GM12873 (cell line): ENCODE measurements at regions not wholly inside any gene's neighbourhood (a gene's known extent, or its start where the extent isn't known, plus 50 kb on each side); places are given as distances from the start of the nearest gene placed in this dataset.

Experiments used
- TF ChIP-seq, protein P1 (sequence below): IDR thresholded peaks from 2 replicates; pipeline ENCODE4 v1.5.1; 2012; ENCODE audit warnings: low read depth, mild to moderate bottlenecking, moderate library complexity, low read length, control low read depth; ENCODE audit not compliant: insufficient read depth; ENCODE audit errors: missing control alignments

DNA sequence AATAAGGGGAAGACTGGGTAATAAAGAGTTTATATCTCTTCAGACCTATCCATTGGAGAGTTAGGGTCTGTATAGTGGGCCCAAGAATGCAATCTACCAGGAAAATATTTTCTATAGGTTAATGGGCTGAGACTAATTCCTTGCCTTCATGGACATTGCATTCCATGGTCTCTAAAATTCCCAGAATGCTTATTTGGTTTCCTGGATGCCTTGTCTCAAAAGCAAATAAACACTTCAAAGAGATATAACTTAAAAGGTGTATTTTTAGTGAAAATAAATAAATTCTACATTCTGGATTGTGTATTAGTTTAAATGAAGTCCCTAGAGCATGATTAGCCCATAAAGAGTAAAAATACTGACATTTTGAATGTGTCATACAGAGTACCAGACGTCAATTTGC lies 550.1 kb upstream of the PKN2 start:
- TF ChIP-seq, protein P1, sequence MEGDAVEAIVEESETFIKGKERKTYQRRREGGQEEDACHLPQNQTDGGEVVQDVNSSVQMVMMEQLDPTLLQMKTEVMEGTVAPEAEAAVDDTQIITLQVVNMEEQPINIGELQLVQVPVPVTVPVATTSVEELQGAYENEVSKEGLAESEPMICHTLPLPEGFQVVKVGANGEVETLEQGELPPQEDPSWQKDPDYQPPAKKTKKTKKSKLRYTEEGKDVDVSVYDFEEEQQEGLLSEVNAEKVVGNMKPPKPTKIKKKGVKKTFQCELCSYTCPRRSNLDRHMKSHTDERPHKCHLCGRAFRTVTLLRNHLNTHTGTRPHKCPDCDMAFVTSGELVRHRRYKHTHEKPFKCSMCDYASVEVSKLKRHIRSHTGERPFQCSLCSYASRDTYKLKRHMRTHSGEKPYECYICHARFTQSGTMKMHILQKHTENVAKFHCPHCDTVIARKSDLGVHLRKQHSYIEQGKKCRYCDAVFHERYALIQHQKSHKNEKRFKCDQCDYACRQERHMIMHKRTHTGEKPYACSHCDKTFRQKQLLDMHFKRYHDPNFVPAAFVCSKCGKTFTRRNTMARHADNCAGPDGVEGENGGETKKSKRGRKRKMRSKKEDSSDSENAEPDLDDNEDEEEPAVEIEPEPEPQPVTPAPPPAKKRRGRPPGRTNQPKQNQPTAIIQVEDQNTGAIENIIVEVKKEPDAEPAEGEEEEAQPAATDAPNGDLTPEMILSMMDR = no peak

DNA sequence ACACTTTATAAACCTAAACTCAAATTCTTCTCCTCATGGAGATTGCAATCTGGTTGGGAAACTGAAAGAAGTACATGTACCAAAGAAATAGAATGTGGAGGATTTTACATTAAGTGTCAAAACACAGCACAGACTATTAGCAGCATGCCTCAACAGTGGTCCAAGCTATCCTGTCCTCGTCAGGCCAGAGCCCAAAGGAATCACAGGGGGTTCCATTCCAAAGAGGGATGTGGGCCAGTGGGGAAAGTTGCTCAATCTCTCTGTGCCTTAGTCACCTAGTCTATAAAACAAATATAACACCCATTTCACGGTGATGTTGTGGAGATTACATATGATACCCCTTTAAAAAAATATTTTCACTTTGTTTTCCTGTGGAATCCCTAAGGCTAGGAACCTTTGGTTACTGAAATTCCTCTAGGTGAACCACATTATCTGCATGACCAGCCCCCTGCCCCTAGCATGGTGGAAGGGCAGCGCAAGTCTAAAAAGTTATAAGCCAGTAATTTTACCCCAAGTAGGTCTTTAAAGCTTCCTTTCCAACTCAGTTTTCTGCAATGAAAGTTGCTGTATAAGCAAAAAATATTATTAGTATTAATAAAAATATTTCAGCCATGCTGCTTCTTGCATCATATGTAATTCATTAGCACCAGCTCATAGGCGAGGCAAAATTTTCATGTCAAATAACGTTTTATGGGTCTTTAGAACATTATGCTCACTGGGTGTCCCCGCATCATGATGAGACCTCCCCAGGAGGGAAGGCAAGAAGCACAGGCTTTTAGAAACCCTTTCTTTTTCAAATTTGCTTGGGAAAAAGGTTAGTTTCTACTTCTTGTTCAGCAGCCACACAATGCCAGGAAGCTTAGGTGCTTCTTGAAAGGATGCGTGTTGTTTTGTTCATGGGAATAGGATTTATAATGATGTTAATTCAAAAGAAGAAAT lies 548.8 kb upstream of the PKN2 start:
- TF ChIP-seq, protein P1 = no peak

DNA sequence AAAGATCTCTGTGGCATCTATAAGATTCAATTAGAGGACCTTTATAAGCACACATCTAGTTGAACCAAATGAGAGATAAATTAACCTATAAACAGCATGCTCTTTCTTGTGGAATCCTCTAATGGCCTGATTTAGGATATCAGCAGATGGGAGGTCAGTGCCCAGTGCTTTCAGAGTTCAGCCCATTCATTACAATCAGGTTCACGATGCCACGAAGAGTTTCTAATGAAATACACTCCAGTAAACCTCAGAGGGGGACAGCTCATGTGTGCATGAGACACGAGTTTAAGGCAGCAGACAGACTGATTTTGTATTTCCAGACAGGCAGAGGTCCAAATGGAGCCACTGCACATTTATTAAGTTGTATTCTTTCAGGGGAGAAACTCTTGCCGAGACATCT lies 544.4 kb upstream of the PKN2 start:
- TF ChIP-seq, protein P1 = no peak

DNA sequence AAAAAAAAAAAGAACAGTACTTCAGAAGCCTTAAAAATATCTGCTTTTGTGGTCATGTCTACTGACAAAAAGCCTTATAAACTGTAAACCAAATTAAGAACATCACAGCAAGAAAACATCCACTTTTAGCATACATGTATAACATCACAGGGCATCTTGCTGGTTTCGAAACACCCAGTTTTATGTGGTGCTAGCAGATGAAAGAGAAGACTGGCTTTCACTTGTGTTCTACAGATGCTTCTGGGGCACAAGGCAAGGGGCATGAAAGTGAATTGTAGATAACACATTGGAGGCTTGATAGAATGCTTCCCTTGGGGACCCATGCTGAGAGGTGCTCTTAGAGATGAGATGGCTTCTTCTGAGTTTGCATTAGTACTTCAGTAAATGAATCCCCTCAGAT lies 543.7 kb upstream of the PKN2 start:
- TF ChIP-seq, protein P1 = no peak

DNA sequence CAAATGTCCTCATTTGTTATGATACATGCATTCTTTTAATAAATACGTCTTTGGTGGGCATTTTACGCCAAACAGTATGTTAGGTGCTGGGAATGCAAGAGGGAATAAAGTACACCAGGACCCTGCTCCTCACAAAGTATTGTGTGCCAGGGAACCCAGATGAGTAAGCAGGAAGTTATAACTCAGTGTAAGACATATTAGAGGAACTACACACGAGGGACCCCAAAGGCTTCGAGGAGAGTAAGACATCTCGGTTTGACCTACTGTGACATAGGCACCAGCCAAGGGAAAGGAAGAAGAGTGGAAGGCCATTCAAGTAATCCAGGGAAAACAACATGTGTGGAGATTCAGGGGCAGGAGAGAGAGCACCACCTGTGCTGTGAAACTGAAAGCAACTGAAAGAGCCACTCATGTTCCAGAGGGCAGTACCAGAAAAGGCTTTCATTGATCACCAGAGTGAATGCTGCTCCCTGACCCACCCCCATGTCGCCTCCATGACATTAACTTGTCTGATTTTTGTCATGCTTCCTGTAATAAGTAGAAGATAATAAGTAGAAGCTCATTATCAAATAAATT lies 542.5 kb upstream of the PKN2 start:
- TF ChIP-seq, protein P1 = no peak

DNA sequence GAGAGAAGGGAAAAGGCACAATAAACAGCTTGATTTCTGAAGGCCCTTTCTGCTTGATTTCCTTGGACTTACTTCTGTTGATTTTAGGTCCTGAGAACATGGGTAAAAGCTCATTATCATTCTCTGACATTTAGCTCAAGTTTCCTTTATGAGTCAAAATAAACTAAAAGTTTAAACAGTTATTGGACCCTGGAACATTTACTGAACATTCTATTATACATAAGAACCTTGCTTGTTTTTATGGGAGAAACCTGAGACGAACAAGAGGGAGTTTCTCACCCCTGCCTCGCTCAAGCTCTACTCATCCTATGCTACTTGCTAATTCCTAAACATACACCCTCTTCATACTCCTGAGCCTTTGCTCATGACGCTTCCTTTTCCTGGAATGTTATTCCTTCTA lies 538.3 kb upstream of the PKN2 start:
- TF ChIP-seq, protein P1 = no peak

DNA sequence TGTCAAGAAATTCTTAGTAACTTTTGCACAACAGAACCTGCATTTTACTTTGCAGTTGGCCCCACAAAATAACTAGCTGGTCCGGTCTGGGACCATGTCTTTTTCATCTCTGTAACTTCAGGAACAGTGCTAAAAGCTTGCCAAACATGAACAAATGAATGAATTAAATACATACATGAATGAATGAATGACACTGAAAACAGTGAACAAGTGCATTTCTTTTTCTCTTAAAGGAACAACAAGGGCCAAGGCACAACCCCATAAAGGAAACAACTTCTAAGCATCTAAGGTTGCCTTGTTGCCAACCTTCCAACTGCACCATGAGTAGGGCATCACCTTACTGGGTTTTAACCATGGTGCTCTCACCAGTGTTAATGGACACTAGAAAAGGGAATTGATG lies 534.4 kb upstream of the PKN2 start:
- TF ChIP-seq, protein P1 = no peak
